HCT116 (cell line): ENCODE measurements at regions not wholly inside any gene's neighbourhood (a gene's known extent, or its start where the extent isn't known, plus 50 kb on each side); places are given as distances from the start of the nearest gene placed in this dataset. TPM values are rescaled to one million over a fixed set of nuclear protein-coding genes. Genes with fewer than 3 reads are reported as not detected.

Source experiments
- ATAC-seq: fragments of 200-7000 bp; cut with Tn5 transposase; 2 replicates; pipeline ENCODE4 v1.9.1; 2020; ENCODE audit warnings: mild to moderate bottlenecking, moderate library complexity
- BruUV-seq: library from RNA; stranded (reverse); fragments of 400-500 nt; replicated peaks from 2 replicates; lab custom pipeline; 2021; lab: Mats Ljungman, UMichigan
- CTCF ChIA-PET: fragments of 300-600 bp; sonication (Branson Sonifier 250); formaldehyde crosslinking; loops from one replicate; lab custom pipeline; 2021; ENCODE audit warnings: antibody characterized with exemption; lab: Charles Lee
- POLR2A ChIA-PET: fragments of 300-600, 350-600 bp; sonication (Branson Sonifier 250); formaldehyde crosslinking; loops from one replicate; lab custom pipeline; 2021; ENCODE audit warnings: antibody characterized with exemption; lab: Charles Lee
- RAD21 ChIA-PET, 2 experiments: fragments of 300-600 bp; sonication (Branson Sonifier 250); formaldehyde crosslinking; loops; one replicate each; lab custom pipeline; 2023; ENCODE audit warnings: low total read pairs in 2 of 2; ENCODE audit not compliant: uncharacterized antibody in 2 of 2, unreplicated experiment in 2 of 2, low non-redundant PET in 1 of 2; lab: Charles Lee
- DNase-seq: peaks from one replicate; pipeline ENCODE4 v3.0.0-alpha.2; 2010; ENCODE audit warnings: low read depth, low spot score
- H2AFZ ChIP-seq: fragments of 200-600 bp; shearing (Covaris generic), sonication (generic); 2 replicates; pipeline ENCODE4 v1.6.1; 2017; ENCODE audit warnings: low read depth, mixed run types, mixed read lengths, antibody characterized with exemption, low read length; ENCODE audit not compliant: poor library complexity, severe bottlenecking
- H3K27ac ChIP-seq: 2 replicates; pipeline ENCODE4 v1.5.1; 2012; ENCODE audit warnings: low read depth, low read length
- H3K27me3 ChIP-seq: fragments of 200-600 bp; sonication (generic); 2 replicates; pipeline ENCODE4 v1.6.1; 2016; ENCODE audit warnings: mixed run types, low read length, mixed read lengths; ENCODE audit not compliant: insufficient read depth
- H3K36me3 ChIP-seq, 2 experiments: fragments of 200-500 bp in 1 of 2; fragments of 200-600 bp in 1 of 2; sonication (Bioruptor generic) in 1 of 2; sonication (generic) in 1 of 2; 2 replicates each; pipeline versions ENCODE4 v1.5.1 to v1.6.1; 2014 to 2016; ENCODE audit warnings: low read length in 2 of 2, inconsistent platforms in 1 of 2, mixed read lengths in 1 of 2, mixed run types in 1 of 2; ENCODE audit not compliant: insufficient read depth in 2 of 2, control insufficient read depth in 1 of 2
- H3K4me1 ChIP-seq, 2 experiments: fragments of 200-600 bp in 1 of 2; sonication (generic) in 1 of 2; 2 replicates each; pipeline versions ENCODE4 v1.5.1 to v1.6.1; 2012 to 2017; ENCODE audit warnings: low read length in 2 of 2, inconsistent platforms in 1 of 2, mild to moderate bottlenecking in 1 of 2, mixed read lengths in 1 of 2, mixed run types in 1 of 2, moderate library complexity in 1 of 2; ENCODE audit not compliant: insufficient read depth in 2 of 2, control insufficient read depth in 1 of 2
- H3K4me2 ChIP-seq: fragments of 200-600 bp; sonication (generic); 2 replicates; pipeline ENCODE4 v1.6.1; 2017; ENCODE audit warnings: mixed run types, low read length, mixed read lengths
- H3K4me3 ChIP-seq, 2 experiments: fragments of 200-600 bp in 1 of 2; sonication (generic) in 1 of 2; replicated peaks in 1 of 2; 2 replicates each; pipeline ENCODE4 v1.5.1; 2011 to 2016; ENCODE audit warnings: low read length in 2 of 2, control low read depth in 1 of 2, low read depth in 1 of 2, mild to moderate bottlenecking in 1 of 2, mixed read lengths in 1 of 2, mixed run types in 1 of 2
- H3K79me2 ChIP-seq: fragments of 200-600 bp; sonication (generic); 2 replicates; pipeline ENCODE4 v1.6.1; 2017; ENCODE audit warnings: mild to moderate bottlenecking, mixed run types, low read length, moderate library complexity, mixed read lengths; ENCODE audit not compliant: insufficient read depth
- H3K9ac ChIP-seq: fragments of 200-600 bp; sonication (generic); 2 replicates; pipeline ENCODE4 v1.6.1; 2016; ENCODE audit warnings: low read length, mixed read lengths
- H3K9me2 ChIP-seq: fragments of 200-600 bp; sonication (generic), shearing (Covaris generic); 2 replicates; pipeline ENCODE4 v1.6.1; 2017; ENCODE audit warnings: mixed run types, mild to moderate bottlenecking, moderate library complexity; ENCODE audit not compliant: insufficient read depth
- H3K9me3 ChIP-seq, 2 experiments: fragments of 200-500 bp in 1 of 2; fragments of 200-600 bp in 1 of 2; sonication (Bioruptor generic) in 1 of 2; sonication (generic) in 1 of 2; 2 replicates each; pipeline ENCODE4 v1.6.1; 2014 to 2017; ENCODE audit warnings: low read length in 2 of 2, mixed read lengths in 2 of 2, inconsistent platforms in 1 of 2, low read depth in 1 of 2, mild to moderate bottlenecking in 1 of 2, mixed run types in 1 of 2, moderate library complexity in 1 of 2; ENCODE audit not compliant: control insufficient read depth in 1 of 2, insufficient read depth in 1 of 2
- H4K20me1 ChIP-seq: fragments of 200-600 bp; sonication (generic), shearing (Covaris generic); 2 replicates; pipeline ENCODE4 v1.6.1; 2017; ENCODE audit warnings: mixed run types, mild to moderate bottlenecking, moderate library complexity; ENCODE audit not compliant: insufficient read depth
- ATF3 ChIP-seq: IDR thresholded peaks from 2 replicates; pipeline ENCODE4 v1.6.1; 2012
- CBX3 ChIP-seq: IDR thresholded peaks from 2 replicates; pipeline ENCODE4 v1.6.1; 2012; ENCODE audit warnings: low read depth
- CEBPB ChIP-seq: IDR thresholded peaks from 2 replicates; pipeline ENCODE4 v1.6.1; 2012; ENCODE audit warnings: low read depth
- CTCF ChIP-seq, 3 experiments: fragments of 200-600 bp in 1 of 3; sonication (generic) in 1 of 3; IDR thresholded peaks in 2 of 3; conservative IDR thresholded peaks in 1 of 3; 2 replicates each; pipeline ENCODE4 v1.5.1; 2012 to 2017; ENCODE audit warnings: low read depth in 2 of 3, low read length in 2 of 3, antibody characterized with exemption in 1 of 3, borderline replicate concordance in 1 of 3, control low read depth in 1 of 3, mild to moderate bottlenecking in 1 of 3, mixed read lengths in 1 of 3, mixed run types in 1 of 3, moderate library complexity in 1 of 3; ENCODE audit not compliant: insufficient read depth in 1 of 3
- EGR1 ChIP-seq: IDR thresholded peaks from 2 replicates; pipeline ENCODE4 v1.6.1; 2012; ENCODE audit warnings: low read depth
- ELF1 ChIP-seq: IDR thresholded peaks from 2 replicates; pipeline ENCODE4 v1.6.1; 2012; ENCODE audit warnings: low read depth, borderline replicate concordance
- EZH2 ChIP-seq: fragments of 200-600 bp; sonication (generic); IDR thresholded peaks from 2 replicates; pipeline ENCODE4 v1.6.1; 2017; ENCODE audit warnings: antibody characterized with exemption, mixed run types
- MAX ChIP-seq: IDR thresholded peaks from 2 replicates; pipeline ENCODE4 v1.6.1; 2012
- POLR2AphosphoS5 ChIP-seq: IDR thresholded peaks from 2 replicates; pipeline ENCODE4 v1.6.1; 2011; ENCODE audit warnings: mild to moderate bottlenecking, low read depth, low read length, moderate library complexity
- RAD21 ChIP-seq: IDR thresholded peaks from 2 replicates; pipeline ENCODE4 v1.6.1; 2012; ENCODE audit warnings: low read depth, mild to moderate bottlenecking
- REST ChIP-seq: IDR thresholded peaks from 2 replicates; pipeline ENCODE4 v1.6.1; 2012; ENCODE audit warnings: low read depth
- SRF ChIP-seq: IDR thresholded peaks from 2 replicates; pipeline ENCODE4 v1.6.1; 2012; ENCODE audit warnings: low read depth
- YY1 ChIP-seq: IDR thresholded peaks from 2 replicates; pipeline ENCODE4 v1.6.1; 2011; ENCODE audit warnings: low read length, low read depth, moderate library complexity, mild to moderate bottlenecking; ENCODE audit not compliant: insufficient replicate concordance; ENCODE audit errors: extremely low read depth
- ZFX ChIP-seq: fragments of 450-650 bp; IDR thresholded peaks from 2 replicates; pipeline ENCODE4 v1.6.1; 2017
- ZNF274 ChIP-seq: fragments of 200-500 bp; sonication (Bioruptor generic); IDR thresholded peaks from 2 replicates; pipeline ENCODE4 v1.6.1; 2014; ENCODE audit warnings: mild to moderate bottlenecking, low read depth, low read length, inconsistent platforms
- intact Hi-C: fragments of 100-400 bp; cut with micrococcal nuclease; formaldehyde crosslinking; loops from 2 replicates; pipeline ENCODE4 v1.10.0; 2022
- microRNA-seq: library from miRNA; unstranded; fragments of <30 nt; microRNA quantifications from one replicate; pipeline ENCODE4, GENCODE V29; 2016; ENCODE audit warnings: borderline number of aligned reads

GRCh38 chr9:88938189-88938588, 53.1 kb upstream of the S1PR3 start:
- no peaks in the 10 kb centered on the region for H4K20me1 ChIP-seq
- H3K9me2 ChIP-seq = no peaks in the 10 kb centered on the region
- H3K79me2 ChIP-seq = no peaks in the 10 kb centered on the region
- H3K9me3 ChIP-seq = no peaks in the 10 kb centered on the region
- H3K4me3 ChIP-seq = no peak overlapping the region
- intact Hi-C loops = no loop called here
- no peak overlapping the region for H3K9ac ChIP-seq
- ChIA-PET POLR2A (no interaction called here), CTCF (no interaction called here), RAD21 (no interaction called here)
- H3K27me3 ChIP-seq = no peaks in the 10 kb centered on the region
- H2AFZ ChIP-seq = no peak overlapping the region
- BruUV-seq = no TSS peak
- TF ChIP-seq EZH2 = no peak
- no peak for TF ChIP-seq CEBPB
- TF ChIP-seq SRF = no peak
- TF ChIP-seq MAX = no peak
- TF ChIP-seq ELF1 = no peak
- no peak for TF ChIP-seq RAD21
- TF ChIP-seq YY1 = no peak
- no peak for TF ChIP-seq POLR2AphosphoS5
- no peak for TF ChIP-seq EGR1
- TF ChIP-seq CBX3 = no peak
- TF ChIP-seq CTCF (IDR thresholded peaks at IDR 0.05 in 2 of 3, conservative IDR thresholded peaks at IDR 0.05 in 1 of 3; ENCODE audit: borderline replicate concordance in 1 of 3, insufficient read depth in 1 of 3, low read depth in 2 of 3, low read length in 2 of 3) = no peak
- TF ChIP-seq REST = no peak
- no peak for TF ChIP-seq ATF3
- TF ChIP-seq ZNF274 = no peak
- TF ChIP-seq ZFX = no peak
- no peaks in the 10 kb centered on the region for H3K36me3 ChIP-seq
- H3K4me1 ChIP-seq = no peaks in the 10 kb centered on the region
- DNase-seq (no peak), ATAC-seq (no peak)
- H3K4me2 ChIP-seq = no peak overlapping the region
- H3K27ac ChIP-seq = no peak overlapping the region

Small RNAs in the stretch of these regions (microRNA-seq; reads per million reads assigned to microRNA genes)
- gene MIR4289 = not detected
